ENCODE measurements at regions not wholly inside any gene's neighbourhood (a gene's known extent, or its start where the extent isn't known, plus 50 kb on each side); places are given as distances from the start of the nearest gene placed in this dataset.
A peak's percentile ranks its signal among the peaks of the same experiment; 100 is the strongest.

DNA sequence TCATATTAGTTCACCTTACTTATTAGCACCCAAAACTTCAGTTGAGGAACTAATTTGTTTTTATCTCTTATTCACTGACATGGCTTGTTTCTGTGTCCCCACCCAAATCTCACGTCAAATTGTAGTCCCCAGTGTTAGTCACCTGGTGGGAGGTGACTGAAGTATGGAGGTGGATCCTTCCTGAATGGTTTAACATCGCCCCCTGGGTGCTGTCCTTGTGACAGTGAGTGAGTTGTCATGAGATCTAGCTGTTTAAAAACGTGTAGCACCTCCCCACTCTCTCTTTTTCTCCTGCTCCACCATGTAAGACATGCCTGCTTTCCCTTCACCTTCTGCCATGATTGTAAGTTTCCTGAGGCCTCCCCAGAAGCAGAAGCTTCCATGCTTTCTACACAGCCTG, 75.0 kb upstream of the HECTD2 start:
- no peak overlapping the region for H3K4me3 ChIP-seq (ENCODE audit: low read length)
- DNase-seq (ENCODE audit: low read depth) = no peak
- TF ChIP-seq CTCF (conservative IDR thresholded peaks at IDR 0.05; ENCODE audit: low read depth, low read length) = no peak

DNA sequence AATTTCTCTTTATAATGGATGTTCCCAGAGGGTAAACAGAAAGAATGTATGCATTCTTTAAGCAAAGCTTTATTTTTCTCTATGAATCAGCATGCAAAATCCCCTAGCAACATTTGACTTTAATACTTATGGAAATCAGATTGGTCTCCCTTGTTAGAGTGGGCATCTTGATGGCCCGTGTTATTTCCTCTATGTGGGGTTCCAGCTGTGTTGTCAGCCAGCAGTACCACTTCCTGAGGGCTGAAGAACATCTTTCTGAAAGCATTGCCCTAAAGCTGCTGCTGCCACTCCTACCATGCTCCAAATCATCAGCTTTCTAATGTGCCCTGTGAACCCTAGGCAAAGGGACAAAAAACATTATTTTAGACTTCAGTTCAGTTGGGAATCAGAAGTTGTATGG, 70.4 kb upstream of the HECTD2 start:
- TF ChIP-seq CTCF (conservative IDR thresholded peaks at IDR 0.05; ENCODE audit: low read depth, low read length) = no peak
- no peak overlapping the region for H3K4me3 ChIP-seq (ENCODE audit: low read length)
- no peak for DNase-seq (ENCODE audit: low read depth)

DNA sequence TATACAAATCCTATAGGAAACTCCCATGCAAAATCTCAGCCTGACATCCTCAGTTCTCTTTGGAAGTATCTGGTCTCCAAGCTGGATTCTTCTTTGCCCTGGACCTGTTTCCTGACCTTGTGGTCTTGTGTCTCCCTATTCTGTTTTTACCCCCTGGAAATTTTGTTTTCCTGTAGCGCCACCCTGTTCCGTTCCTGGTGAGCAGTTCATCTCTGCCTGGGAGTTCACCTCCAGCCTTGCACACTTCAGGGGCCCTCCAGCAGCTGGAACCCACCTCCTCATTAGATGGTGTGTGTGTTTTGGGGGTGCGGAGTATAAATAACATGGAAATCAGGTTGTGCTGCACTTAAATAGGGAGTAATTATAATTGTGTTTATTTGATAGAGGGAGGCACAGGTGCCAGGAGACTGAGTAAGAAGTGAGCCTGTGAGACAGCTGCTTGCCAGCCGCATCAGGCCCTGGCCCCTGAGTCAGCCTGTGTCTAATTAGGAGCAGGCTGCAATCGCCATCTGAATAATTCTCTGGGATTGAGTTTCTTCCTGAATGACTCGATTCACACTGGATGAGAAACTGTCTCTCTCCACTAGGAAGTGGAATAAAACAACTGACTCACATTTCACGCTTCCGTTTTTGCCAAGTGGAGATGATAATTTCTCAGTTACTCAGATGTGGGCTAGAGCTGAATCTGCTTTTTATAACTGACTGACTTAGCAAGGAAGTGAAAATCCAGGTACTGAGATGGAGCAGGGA, 69.4 kb upstream of the HECTD2 start:
- TF ChIP-seq CTCF (conservative IDR thresholded peaks at IDR 0.05; ENCODE audit: low read depth, low read length) = no peak
- peak; percentile 39 for DNase-seq (ENCODE audit: low read depth)
- no peak overlapping the region for H3K4me3 ChIP-seq (ENCODE audit: low read length)

DNA sequence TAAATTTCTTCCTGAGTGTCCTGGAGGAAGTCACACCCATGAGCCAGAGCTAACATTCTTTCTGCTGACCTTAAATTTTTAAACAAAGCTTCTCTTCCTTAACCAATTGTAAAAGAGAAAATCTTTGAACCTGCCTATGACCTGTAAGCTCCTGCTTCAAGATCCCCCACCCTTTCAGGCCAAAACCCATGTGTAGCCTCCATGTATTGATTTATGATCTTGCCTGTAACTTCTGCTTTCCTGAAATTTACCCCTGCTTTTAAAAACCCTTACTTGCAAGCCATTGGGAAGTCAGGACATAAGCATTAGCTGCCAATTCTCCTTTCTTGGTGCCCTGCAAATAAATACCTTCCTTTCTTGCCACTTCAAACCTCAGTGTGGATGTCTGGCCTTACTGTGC, 68.5 kb upstream of the HECTD2 start:
- no peak overlapping the region for H3K4me3 ChIP-seq (ENCODE audit: low read length)
- no peak for TF ChIP-seq CTCF (conservative IDR thresholded peaks at IDR 0.05; ENCODE audit: low read depth, low read length)
- DNase-seq (ENCODE audit: low read depth) = no peak

DNA sequence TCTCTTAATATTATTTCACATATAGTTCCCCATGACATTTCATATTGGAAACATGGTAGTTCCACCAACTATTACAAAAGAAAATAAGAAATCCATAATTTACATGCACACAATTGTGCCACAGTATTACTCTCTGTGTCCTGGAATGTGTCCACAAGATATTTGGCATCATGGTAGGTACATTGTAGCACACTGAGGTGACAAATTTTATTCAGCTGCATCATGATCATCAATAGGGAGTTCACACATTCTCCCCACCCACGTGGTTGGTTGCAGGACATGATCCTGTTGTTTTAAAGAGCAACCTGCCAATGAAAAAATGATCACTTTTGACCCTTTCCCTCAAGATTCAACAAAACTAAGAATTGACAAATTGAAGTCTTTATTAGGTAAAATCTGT, 67.1 kb upstream of the HECTD2 start:
- no peak for DNase-seq (ENCODE audit: low read depth)
- H3K4me3 ChIP-seq (ENCODE audit: low read length) = no peak overlapping the region
- TF ChIP-seq CTCF (conservative IDR thresholded peaks at IDR 0.05; ENCODE audit: low read depth, low read length) = no peak

DNA sequence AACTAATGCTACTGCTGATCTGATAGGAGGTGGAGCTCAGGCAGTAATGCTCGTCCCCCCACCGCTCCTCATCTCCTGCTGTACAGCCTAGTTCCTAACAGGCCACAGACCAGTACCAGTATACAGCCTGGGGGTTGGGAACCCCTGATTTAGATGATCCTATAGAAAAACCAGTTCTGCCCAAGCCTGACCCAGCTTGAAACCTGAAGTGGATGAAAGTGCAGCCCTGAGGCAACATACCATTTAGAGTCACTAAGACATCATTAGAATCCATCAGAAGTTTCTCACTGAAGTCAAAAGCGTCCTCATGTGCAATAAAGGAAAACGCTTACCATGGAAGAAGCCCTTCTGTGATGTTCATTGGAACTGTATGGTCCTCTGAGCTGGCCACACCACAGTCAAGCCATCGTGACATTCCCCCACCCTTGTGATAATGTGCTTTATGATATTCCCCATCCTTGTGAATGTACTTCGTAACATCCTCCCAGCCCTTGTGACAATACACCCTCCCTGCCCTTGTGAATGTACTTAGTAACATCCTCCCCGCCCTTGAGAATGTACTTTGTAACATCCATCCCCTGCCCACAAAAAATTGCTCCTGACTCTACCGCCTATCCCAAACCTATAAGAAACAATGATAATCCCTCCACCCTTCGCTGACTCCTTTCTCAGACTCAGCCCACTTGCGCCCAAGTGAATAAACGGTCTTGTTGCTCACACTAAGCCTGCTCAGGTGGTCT, 65.9 kb upstream of the HECTD2 start:
- DNase-seq (ENCODE audit: low read depth) = no peak
- TF ChIP-seq CTCF (conservative IDR thresholded peaks at IDR 0.05; ENCODE audit: low read depth, low read length) = no peak
- no peak overlapping the region for H3K4me3 ChIP-seq (ENCODE audit: low read length)

GRCh38 chr10:91345716-91346115, 64.4 kb upstream of the HECTD2 start:
- DNase-seq (ENCODE audit: low read depth) = no peak
- H3K4me3 ChIP-seq (ENCODE audit: low read length) = no peak overlapping the region
- TF ChIP-seq CTCF (conservative IDR thresholded peaks at IDR 0.05; ENCODE audit: low read depth, low read length) = no peak
